Subcutaneous abdominal adipose tissue (tissue), 5 donors: ENCODE measurements at regions not wholly inside any gene's neighbourhood (a gene's known extent, or its start where the extent isn't known, plus 50 kb on each side); places are given as distances from the start of the nearest gene placed in this dataset.

Source experiments
- H3K27ac ChIP-seq: one replicate; pipeline ENCODE4 v1.7.0; 2013; ENCODE audit warnings: low read depth, mild to moderate bottlenecking, inconsistent platforms, low read length, moderate library complexity
- H3K27me3 ChIP-seq, 5 donors: one replicate each; pipeline ENCODE4 v1.7.0; 2013; ENCODE audit warnings: low read length in 5 of 5, inconsistent platforms in 1 of 5; ENCODE audit not compliant: control insufficient read depth in 5 of 5, insufficient read depth in 4 of 5
- H3K36me3 ChIP-seq, 5 donors: one replicate each; pipeline ENCODE4 v1.7.0; 2013; ENCODE audit warnings: low read length in 5 of 5; ENCODE audit not compliant: control insufficient read depth in 5 of 5, insufficient read depth in 5 of 5
- H3K4me1 ChIP-seq, 5 donors: one replicate each; pipeline ENCODE4 v1.7.0; 2013; ENCODE audit warnings: low read length in 5 of 5, mild to moderate bottlenecking in 3 of 5, moderate library complexity in 1 of 5; ENCODE audit not compliant: control insufficient read depth in 5 of 5, insufficient read depth in 5 of 5
- H3K4me3 ChIP-seq, 5 donors: one replicate each; pipeline ENCODE4 v1.7.0; 2013; ENCODE audit warnings: low read length in 5 of 5, low read depth in 1 of 5
- H3K9ac ChIP-seq, 5 donors: one replicate each; pipeline ENCODE4 v1.7.0; 2013; ENCODE audit warnings: low read length in 5 of 5, mild to moderate bottlenecking in 4 of 5, moderate library complexity in 3 of 5
- H3K9me3 ChIP-seq, 5 donors: one replicate each; pipeline ENCODE4 v1.7.0; 2013; ENCODE audit warnings: low read length in 5 of 5; ENCODE audit not compliant: control insufficient read depth in 5 of 5
- donor health status: healthy.
- donor health status: healthy.
- donor health status: healthy.
- donor health status: healthy.
- donor health status: healthy.

DNA sequence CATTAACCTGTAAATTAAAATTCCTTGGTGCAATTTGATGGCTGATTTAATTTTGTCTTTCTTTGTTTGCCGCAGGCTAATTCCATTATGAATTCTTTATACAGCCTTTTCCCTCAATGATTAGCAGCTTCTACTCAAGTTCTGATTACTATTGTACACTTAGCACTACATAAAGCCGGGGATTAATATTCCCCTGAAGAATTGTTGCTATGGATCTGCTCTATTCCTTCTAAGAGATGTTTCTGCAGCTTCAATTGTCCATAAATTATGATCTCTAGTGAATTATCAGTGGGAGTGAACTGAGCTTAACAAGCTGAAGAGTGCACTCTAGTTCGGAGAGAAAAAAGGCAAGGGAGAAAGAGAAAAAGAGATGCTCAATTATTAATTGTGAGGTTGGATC lies 433.7 kb upstream of the SPRED2 start:
- Histone ChIP-seq H3K36me3 (no peaks in the 10 kb centered on the region), H3K27ac (no peak overlapping the region)

DNA sequence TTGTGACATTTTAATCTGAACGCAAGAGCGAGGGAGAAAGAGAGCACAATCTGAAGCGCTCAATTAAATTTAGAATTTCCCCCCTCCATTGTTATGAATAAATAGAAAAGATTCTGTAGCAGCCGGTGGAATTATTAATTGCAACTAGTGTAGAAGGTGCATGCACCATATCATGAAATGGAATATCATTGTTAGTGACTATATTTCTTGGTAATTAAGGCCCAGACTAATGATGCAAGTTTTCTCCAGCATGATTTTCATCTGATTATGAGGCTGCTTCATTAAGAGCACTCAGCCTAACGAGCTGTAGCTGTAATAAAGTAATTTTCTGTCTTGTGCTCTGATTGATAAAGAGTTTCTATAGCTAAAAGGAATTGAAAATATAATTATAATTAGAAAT lies 432.2 kb upstream of the SPRED2 start:
- H3K9me3 ChIP-seq = no peaks in the 10 kb centered on the region
- no peak overlapping the region for H3K4me3 ChIP-seq
- no peak overlapping the region for H3K9ac ChIP-seq
- H3K36me3 ChIP-seq = no peaks in the 10 kb centered on the region
- peaks cover 0 to 13% (median 3%) of the 10 kb centered on the region in 5 donors for H3K27me3 ChIP-seq
- H3K4me1 ChIP-seq = no peaks in the 10 kb centered on the region
- no peak overlapping the region for H3K27ac ChIP-seq

More for the DNA sequence above, 433.7 kb upstream of the SPRED2 start:
- no peaks in the 10 kb centered on the region for H3K4me1 ChIP-seq
- H3K9ac ChIP-seq = no peak overlapping the region
- no peak overlapping the region for H3K4me3 ChIP-seq
- H3K27me3 ChIP-seq = peaks cover 0 to 13% (median 3%) of the 10 kb centered on the region in 5 donors
- no peaks in the 10 kb centered on the region for H3K9me3 ChIP-seq

DNA sequence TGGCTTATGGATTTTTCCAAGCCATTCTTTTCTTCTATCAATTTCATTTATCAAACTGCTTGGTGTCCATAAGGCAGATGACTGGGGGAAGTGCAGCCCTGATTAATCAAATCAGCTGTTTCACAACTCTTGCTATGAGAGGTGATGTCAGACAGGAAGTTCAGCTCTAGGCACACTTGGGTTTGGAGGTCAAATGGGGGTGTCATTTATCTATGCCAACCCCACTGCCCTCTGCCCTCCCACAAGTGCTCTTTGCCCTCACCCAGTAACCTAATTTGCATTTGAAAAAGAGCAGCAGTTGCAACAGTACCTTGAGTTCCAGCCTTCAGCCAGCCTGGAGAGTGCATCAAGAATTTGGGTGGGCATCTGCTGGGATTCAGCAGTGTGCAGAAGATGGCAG lies 431.3 kb upstream of the SPRED2 start:
- Histone ChIP-seq H3K27ac (no peak overlapping the region), H3K27me3 (peaks cover 0 to 13% (median 3%) of the 10 kb centered on the region in 5 donors), H3K9ac (no peak overlapping the region), H3K4me1 (no peaks in the 10 kb centered on the region), H3K9me3 (no peaks in the 10 kb centered on the region), H3K4me3 (no peak overlapping the region), H3K36me3 (no peaks in the 10 kb centered on the region)

DNA sequence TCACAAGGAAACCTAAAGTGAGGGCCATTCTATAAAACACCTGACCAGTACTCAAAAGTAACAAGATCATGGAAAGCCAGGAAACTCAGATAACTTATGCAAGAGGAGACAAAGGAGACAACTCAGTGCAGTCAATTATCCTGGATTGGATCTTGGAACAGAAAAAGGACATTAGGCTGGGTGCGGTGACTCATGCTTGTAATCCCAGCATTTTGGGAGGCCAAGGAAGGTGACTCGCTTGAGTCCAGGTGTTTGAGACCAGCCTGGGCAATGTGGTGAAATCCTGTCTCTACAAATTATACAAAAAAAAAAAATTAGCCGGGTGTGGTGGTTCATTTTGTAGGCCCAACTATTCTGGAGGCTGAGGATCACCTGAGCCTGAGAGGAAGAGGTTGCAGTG lies 424.5 kb upstream of the SPRED2 start:
- Histone ChIP-seq H3K4me1 (no peaks in the 10 kb centered on the region), H3K27me3 (no peaks in the 10 kb centered on the region), H3K36me3 (no peaks in the 10 kb centered on the region), H3K9ac (no peak overlapping the region), H3K9me3 (no peaks in the 10 kb centered on the region), H3K27ac (no peak overlapping the region), H3K4me3 (no peak overlapping the region)

DNA sequence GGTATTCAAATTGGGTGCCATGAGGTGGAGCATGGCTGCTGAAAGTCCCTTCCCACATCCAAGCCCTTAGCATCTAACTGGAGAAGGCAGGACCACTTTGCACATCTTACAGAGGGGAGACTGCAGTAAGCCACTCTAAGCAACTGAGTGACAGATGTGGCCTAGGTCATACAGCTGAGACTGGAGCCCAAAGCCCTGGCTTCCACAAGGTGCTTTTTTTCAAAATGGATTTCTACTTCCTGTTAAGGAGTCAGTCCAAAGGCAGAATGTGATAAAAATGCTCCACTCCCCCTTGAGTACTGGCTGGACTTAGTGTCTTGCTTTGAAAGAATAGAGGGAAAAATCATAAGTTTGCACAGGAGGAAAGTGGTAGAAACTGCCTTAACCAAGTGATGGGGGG lies 424.0 kb upstream of the SPRED2 start:
- no peaks in the 10 kb centered on the region for H3K36me3 ChIP-seq
- H3K27ac ChIP-seq = no peak overlapping the region
- no peak overlapping the region for H3K9ac ChIP-seq
- no peaks in the 10 kb centered on the region for H3K9me3 ChIP-seq
- H3K27me3 ChIP-seq = no peaks in the 10 kb centered on the region
- no peak overlapping the region for H3K4me3 ChIP-seq
- H3K4me1 ChIP-seq = no peaks in the 10 kb centered on the region

DNA sequence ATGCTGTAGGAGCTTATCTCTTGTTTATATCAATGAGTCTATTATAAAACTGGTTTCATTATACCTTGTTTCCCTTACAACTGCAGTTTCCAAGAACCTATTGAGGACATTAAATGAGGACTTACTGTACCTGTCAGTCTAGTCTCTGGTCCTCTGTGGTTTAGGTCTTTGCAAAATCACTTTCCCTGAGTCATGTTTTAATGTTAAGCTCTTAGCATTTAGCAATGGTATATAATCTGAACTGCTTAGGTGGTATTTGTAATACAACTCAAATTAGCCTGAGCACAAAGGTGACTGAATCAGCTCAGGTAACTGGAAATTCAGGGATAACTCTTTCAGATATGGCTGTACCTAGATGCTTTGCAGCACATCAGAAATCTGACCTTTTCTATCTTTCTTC lies 418.3 kb upstream of the SPRED2 start:
- no peaks in the 10 kb centered on the region for H3K4me1 ChIP-seq
- H3K36me3 ChIP-seq = no peaks in the 10 kb centered on the region
- H3K9me3 ChIP-seq = no peaks in the 10 kb centered on the region
- no peak overlapping the region for H3K27ac ChIP-seq
- H3K9ac ChIP-seq = no peak overlapping the region
- H3K27me3 ChIP-seq = no peaks in the 10 kb centered on the region
- H3K4me3 ChIP-seq = no peak overlapping the region

DNA sequence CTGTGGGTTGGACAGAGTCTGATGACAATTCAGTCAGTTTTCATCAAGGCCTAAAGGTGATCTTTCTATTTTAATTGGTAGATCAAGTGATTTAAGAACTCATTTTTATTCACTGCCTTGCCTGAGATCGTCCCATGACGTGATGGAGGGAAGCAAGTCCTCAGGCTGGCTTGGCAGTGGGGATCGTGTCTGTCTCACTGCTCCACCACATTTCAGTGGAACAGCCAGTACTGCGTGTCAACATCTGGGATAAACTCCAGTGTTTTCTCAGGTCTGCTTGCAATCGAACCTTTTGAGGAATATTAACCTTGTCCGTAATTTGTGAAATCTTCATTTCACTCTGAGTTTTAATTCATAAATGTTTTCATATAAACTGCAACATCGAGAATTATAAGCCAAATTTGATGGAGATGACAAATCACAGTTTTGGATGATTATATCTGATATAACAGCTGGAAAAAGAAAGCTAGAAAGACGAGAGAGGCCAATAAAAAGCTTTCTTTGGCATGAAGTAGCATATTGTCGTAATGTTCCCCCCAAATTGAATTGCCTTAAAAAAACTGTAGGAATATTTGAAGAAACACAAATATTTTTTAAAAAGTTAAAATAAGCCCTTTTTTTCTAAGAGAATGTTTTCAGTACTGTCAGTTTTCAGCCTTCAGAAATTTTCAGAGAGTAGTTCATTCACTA lies 414.7 kb upstream of the SPRED2 start:
- Histone ChIP-seq H3K4me3 (no peak overlapping the region), H3K27ac (no peak overlapping the region), H3K4me1 (no peaks in the 10 kb centered on the region), H3K27me3 (no peaks in the 10 kb centered on the region), H3K9ac (no peak overlapping the region), H3K9me3 (peaks cover 0 to 4% (median 2%) of the 10 kb centered on the region in 5 donors), H3K36me3 (no peaks in the 10 kb centered on the region)

DNA sequence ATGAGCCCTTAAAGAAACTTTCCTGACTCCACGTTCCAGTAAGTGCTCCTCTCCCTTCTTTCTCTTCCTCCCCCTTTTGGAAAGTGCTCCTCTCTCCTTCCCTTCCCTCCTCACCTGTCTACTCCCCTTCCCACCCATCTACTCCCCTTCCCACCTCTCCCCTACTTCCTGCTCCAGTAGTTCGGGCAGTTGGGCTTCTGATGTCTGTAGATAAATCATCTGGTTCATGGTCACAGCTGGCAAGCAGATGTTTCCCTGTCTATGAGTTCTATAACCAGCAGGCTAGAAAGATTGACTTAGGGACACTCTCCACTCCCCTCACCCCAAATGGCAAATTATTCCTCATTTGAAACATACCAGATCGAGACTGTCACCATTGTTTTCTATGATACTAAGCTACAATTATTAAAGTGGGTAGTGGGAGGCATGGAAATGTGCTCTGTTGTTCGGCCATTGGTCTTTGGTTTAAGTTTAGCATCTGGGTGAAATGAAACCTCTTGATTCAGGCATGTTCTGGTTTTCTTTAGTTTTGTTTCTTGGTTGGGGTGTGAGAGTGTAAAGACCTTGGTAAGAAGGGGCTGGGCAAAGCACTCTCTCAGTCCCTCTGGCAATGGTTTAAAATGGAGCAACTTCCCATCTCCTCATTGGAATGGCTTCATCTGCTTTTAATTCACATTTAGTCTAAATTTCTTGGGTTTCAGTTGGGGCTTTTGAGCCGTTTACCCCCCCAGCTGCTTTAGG lies 413.2 kb upstream of the SPRED2 start:
- H3K4me1 ChIP-seq = no peaks in the 10 kb centered on the region
- no peaks in the 10 kb centered on the region for H3K27me3 ChIP-seq
- H3K4me3 ChIP-seq = no peak overlapping the region
- no peak overlapping the region for H3K27ac ChIP-seq
- peaks cover 0 to 8% (median 6%) of the 10 kb centered on the region in 5 donors for H3K9me3 ChIP-seq
- no peaks in the 10 kb centered on the region for H3K36me3 ChIP-seq
- H3K9ac ChIP-seq = no peak overlapping the region

DNA sequence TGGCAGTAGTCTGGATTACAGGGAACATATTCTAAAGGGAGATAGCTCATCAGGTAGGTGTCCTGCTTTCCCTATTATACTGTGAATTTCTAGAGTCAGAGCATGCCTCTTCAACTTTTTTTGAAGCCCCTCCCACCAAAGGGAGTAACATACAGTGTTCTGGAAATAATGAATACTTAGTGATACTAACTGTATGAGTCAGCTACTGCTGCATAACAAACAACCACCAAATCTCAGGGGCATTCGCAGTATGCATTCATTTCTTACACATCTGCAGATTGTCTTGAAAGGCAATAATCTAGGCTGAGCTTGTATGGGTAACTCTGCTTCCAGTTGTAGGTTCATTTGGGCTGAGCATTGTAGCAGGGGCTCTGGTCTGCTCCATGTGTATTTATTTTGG lies 409.7 kb upstream of the SPRED2 start:
- no peak overlapping the region for H3K9ac ChIP-seq
- no peaks in the 10 kb centered on the region for H3K4me1 ChIP-seq
- H3K9me3 ChIP-seq = peaks cover 0 to 8% (median 6%) of the 10 kb centered on the region in 5 donors
- H3K36me3 ChIP-seq = no peaks in the 10 kb centered on the region
- H3K4me3 ChIP-seq = no peak overlapping the region
- H3K27ac ChIP-seq = no peak overlapping the region
- no peaks in the 10 kb centered on the region for H3K27me3 ChIP-seq

DNA sequence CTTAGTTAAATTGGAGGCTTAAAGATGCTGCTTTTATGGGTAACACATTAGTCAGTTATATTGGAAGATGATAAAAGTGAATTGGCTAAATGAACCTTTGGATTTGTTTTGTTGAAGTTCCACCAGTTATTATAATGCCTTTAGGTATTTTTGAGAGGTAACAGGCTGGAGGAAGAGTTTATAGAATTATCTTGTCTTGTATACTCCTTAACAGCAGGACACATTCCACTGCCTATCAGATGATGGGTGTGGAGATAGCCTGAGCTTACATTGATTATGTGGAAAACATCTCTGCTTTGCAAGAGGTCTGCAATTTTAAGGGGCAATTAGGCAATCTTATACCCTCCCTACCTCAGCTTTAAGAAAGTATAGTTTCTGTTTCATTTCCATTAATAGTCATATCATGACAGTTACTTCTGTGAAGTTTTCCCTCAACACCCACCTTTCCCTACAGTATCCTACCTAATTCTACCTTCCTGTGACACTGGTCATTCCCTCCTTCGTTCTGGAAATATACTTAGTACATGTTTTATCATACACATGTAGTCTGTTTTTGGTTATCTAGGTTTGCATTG lies 403.7 kb upstream of the SPRED2 start:
- no peak overlapping the region for H3K9ac ChIP-seq

More for the DNA sequence above, 403.7 kb upstream of the SPRED2 start:
- Histone ChIP-seq H3K4me3 (no peak overlapping the region), H3K9me3 (no peaks in the 10 kb centered on the region), H3K4me1 (peaks cover 0 to 12% (median 0%) of the 10 kb centered on the region in 5 donors), H3K36me3 (no peaks in the 10 kb centered on the region), H3K27ac (no peak overlapping the region), H3K27me3 (no peaks in the 10 kb centered on the region)
